B cell (primary cell): ENCODE measurements at regions not wholly inside any gene's neighbourhood (a gene's known extent, or its start where the extent isn't known, plus 50 kb on each side); places are given as distances from the start of the nearest gene placed in this dataset.

Source experiments
- CTCF ChIP-seq: fragments of 200-600 bp; IDR thresholded peaks from one replicate; pipeline ENCODE4 v1.8.0; 2022; ENCODE audit warnings: antibody characterized with exemption, mild to moderate bottlenecking
- EZH2 ChIP-seq: IDR thresholded peaks from 2 replicates; pipeline ENCODE4 v1.6.1; 2012; ENCODE audit warnings: borderline replicate concordance, low read depth, mild to moderate bottlenecking, moderate library complexity, low read length; ENCODE audit not compliant: insufficient read depth, poor library complexity, severe bottlenecking

- TF ChIP-seq CTCF (no peak), EZH2 (no peak)
These were observed 125.5 kb upstream of the CDH4 start for GRCh38 chr20:61126369-61127195.
